ENCODE measurements at regions not wholly inside any gene's neighbourhood (a gene's known extent, or its start where the extent isn't known, plus 50 kb on each side); places are given as distances from the start of the nearest gene placed in this dataset.
"Not testable (repeated sequence)": the region's sequence is repeated elsewhere in the genome, so short reads cannot be mapped to it uniquely, and the experiment has no call there.

GRCh38 chr7:29619111-29619510 is 55.5 kb downstream of the PRR15 start:
- DNase-seq: no peak

DNA sequence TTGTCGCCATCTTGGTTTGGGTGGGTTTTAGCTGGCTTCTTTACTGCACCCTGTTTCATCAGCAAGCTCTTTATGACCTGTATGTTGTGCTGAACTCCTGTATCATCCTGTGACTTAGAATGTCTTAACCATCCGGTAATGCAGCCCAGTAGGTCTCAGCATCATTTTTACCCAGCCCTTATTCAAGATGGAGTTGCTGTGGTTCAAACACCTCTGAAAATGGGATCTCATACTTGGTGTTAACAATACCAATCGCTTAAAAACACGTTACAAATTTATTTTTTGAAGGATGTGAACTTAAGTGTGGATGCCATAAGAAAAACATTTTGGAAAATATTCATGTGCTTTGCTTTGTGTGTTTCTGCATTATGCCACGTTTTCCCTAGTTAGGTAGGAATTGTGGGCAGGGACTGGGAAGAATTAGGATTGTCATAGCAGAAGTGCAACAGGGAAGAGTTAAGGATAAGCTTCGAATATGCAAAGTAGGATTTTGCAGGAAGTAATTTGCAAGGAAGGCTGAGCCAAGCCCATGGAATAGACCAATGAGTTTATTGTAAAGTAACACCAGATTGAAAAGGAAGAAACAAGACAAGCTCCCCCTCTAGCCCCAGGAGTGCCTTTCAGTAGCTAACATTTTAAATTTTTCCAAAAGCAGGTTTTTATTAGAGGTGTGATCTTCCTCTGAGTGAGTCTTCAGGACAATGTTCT is 56.4 kb downstream of the PRR15 start:
- no peak for DNase-seq

DNA sequence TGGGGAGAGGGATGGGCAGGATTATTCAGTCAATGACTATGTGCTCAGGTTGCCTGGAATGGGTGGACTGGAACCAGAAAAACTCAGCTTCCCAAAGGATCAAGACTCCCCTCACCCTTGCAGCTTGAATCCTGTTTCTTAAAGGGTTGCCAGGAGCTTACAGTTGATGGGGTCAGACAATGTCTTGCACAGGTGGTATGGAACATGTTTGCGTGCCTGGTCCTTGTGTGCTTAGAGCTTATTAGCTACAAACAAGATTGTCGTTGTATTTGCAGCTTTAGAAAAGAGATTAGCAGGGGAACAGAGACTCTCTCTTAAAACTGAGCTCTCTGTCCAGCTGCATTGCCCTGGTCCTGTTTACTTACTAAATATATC is 56.9 kb downstream of the PRR15 start:
- no peak for DNase-seq

DNA sequence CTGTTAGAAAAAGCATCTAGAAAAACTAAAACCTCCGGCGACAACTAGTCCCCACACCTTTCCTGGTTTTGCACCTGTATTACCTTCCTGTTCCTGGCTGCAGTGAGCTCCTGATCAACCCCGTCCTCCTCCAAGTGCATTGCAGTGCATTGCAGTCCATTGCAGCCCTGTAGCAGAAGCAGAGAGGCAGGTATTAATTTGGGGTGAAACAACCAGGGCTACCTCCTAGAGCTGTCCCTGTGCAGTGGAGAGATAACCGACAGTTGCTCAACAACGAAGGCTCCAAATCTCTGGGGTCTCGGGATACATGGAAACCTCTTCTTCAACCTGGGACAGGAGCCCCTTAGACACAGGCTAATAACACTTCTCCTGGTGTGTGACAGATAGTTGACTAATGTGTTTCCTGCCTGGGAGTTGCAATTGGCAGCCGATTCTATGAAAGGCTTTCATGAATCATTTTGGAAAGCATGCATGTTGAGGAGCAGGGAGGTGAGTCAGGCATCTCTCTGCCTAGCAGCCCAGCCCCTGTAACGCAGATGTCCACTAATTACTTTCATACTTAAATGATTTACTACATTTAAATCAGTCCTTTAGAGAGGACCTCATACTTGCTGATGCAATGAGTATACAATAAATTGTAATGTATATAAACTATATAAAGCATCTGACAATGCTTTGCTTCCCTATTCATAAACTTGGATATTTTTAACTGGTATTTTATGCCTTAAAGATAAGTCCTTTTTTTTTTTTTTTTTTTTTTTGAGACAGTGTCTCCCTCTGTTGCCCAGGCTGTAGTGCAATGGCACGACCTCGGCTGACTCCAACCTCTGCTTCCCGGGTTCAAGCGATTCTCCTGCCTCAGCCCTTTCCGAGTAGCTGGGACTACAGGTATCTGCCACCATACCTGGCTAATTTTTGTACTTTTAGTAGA is 59.0 kb downstream of the PRR15 start:
- DNase-seq: no peak

- no peak for DNase-seq
Observed at GRCh38 chr7:29623973-29624372, 60.3 kb downstream of the PRR15 start.

DNA sequence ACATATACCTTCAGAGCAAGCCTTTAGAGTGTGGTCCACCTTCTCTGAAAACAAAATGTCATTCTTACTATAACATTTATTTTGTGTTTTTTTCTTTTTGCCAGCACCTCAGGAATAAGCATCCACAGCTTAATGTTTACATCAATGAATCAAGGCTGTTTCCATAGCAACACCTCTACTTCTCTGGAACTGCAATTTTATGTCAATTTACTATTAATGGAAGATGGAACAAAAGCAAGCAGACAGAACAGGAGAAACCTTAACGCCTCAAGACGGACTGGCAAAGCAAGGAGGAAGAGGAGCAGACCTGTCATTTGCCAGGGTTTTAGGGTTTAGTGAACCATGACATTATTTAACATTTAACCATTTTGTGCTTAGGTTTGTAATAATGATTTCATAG is 63.1 kb downstream of the PRR15 start:
- no peak for DNase-seq

DNA sequence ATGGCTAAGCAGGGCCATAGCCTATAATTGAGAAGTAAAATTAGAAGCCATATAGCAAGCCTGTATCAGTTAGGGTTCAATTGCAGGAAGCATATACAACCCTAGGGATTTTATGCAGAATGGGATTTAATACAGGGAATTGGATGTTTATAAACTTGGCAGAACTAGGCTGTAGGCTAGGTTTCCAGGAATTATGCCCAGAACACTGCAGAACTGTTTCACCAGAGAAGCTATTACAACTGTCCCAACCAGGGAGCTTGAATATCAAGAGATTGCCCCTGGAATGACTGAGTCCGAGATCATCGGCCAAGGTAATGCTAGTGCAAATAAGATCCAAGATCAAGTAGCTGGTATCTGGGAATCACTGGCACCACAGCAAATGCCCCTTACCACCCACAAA is 64.0 kb downstream of the PRR15 start:
- no peak for DNase-seq

- DNase-seq: no peak
Observed at GRCh38 chr7:29629507-29629906, 65.9 kb downstream of the PRR15 start.

- peak; percentile 28 for DNase-seq
Observed at GRCh38 chr7:29635067-29636008, 71.7 kb downstream of the PRR15 start.

GRCh38 chr7:29636009-29636351 is 72.3 kb downstream of the PRR15 start:
- DNase-seq: no peak

DNA sequence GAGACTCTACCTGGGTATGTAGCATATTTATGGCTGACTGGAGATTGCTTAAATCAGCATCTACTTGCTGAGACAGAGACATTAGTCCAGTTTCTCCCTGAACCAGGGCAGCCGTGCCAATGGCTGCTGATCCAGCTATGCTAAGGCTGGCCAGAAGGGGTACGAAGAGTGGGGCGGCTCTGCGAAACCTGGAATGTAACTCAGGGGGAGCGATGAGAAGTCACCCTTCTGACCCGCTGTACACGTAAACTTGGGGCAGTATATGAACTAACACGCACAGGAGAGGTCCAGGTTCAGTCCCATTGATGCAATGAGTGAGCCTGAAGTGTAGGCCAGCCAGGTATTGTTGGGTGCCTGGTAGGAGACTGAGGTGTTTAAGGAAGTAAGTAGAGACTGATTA is 73.7 kb downstream of the PRR15 start:
- no peak for DNase-seq

- not testable (repeated sequence) for DNase-seq
Observed at GRCh38 chr7:29638841-29639240, 75.2 kb downstream of the PRR15 start.

GRCh38 chr7:29639386-29639785 is 75.8 kb downstream of the PRR15 start:
- no peak for DNase-seq

GRCh38 chr7:29639886-29640595 is 76.4 kb downstream of the PRR15 start:
- no peak for DNase-seq

DNA sequence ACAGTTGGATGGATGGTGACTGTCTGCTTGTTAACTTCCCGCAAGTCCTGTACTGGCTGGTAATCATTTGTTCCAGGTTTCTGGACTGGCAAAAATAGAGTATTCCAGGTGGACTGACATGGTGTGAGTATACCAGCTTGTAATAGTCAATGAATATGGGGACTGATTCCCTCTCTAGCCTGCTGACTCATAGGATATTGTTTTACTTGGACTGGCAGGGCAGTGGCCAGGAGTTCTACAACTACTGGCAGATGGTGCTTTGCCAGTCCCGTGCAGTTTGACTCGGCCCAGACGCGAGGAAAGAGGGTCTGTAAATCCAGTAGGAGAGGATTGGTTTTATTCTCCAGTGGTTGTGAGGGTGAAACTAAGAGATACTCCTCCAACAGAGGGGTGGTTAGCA is 78.0 kb downstream of the PRR15 start:
- DNase-seq: no peak

- DNase-seq: no peak
Observed at GRCh38 chr7:29642494-29643155, 79.0 kb downstream of the PRR15 start.

GRCh38 chr7:29646116-29646515 is 82.5 kb downstream of the PRR15 start:
- DNase-seq: not testable (repeated sequence)

DNA sequence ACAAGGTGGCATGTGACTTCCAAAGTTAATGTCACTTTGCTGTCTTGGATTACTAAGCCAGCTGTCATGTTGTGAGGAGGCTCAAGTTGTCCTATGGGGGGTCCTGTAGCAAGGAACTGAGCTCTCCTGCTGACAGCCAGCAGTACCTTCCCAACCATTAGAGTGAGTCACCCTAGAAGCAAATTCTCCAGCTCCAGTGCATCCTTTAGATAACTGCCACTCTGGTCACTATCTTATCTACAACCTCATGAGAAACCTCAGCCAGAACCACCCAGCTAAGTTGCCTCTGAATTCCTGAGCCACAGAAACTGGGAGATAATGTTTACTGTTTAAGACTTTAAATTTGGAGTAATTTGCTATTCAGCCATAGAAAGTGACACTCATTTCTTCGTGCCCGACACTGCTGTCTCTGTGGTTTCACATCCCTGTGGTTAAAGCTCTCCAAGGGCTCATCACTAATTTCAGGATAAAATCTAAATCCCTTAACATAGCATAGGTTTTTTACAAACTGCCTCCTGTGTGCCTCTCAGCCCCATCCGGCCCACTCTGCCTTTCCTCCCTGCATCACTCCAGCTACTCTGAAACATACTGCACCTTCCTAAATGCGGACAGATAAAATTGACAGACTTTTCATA is 83.5 kb downstream of the PRR15 start:
- DNase-seq: no peak

DNA sequence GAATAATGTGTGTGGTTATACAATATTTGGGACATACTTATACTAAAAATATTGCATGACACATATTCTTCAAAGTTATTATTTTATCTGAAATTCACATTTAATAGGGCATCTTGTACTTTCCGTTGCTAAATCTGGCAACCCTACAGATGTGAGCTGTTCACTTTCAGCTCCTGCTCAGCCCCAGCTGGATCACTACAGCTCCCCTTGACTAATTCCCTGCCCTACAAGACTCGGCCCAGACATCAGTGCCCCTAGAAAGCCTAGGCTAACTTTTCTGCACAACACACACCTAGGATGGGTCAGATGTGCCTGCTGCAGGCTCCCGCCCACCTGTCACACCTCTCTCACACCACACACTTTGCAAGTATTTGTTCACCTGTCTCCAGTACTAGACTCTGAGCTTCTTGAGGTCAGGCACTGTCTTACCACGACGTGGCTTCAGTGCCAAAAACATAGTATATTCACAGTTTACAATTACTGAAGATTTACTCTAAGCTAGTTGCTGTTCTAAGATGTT is 84.1 kb downstream of the PRR15 start:
- DNase-seq: not testable (repeated sequence)

- no peak for DNase-seq
Observed at GRCh38 chr7:29649028-29649716, 85.5 kb downstream of the PRR15 start.

DNA sequence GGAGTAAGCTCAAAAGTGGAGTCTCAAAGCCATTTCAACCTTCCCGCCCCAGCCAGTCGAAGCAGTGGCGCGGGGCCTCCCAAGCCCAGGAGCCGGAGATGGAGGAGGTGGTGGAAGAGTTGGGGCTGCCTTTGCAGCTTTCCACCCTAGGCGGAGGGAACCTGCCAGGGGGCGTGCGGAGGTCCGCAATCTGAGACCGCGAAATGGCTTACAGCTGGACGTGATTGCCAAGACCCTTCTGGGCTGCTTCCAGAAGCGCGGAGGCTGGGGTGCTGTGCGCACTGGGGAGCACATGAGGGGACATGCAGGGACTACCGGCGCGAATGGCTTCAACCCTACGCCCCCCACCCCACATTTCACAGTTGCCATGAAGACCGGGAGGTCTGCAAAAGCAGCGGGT is 86.2 kb downstream of the PRR15 start:
- DNase-seq: no peak
